Hematopoietic multipotent progenitor cell treated with erythropoietin and hydrocortisone succinate and interleukin-3 and kit ligand, for 4 days (in vitro differentiated cells): ENCODE measurements at regions not wholly inside any gene's neighbourhood (a gene's known extent, or its start where the extent isn't known, plus 50 kb on each side); places are given as distances from the start of the nearest gene placed in this dataset.
"Not testable (repeated sequence)": the region's sequence is repeated elsewhere in the genome, so short reads cannot be mapped to it uniquely, and the experiment has no call there.

ENCODE experiments used
- DNase-seq: peaks from one replicate; pipeline ENCODE4 v3.0.0-alpha.2; 2015

GRCh38 chr7:39758234-39758970 is 135.0 kb downstream of the RALA start:
- peak; percentile 13 for DNase-seq

GRCh38 chr7:39761449-39761848 is 138.1 kb downstream of the RALA start:
- DNase-seq, result no peak

GRCh38 chr7:39762466-39762865 is 139.1 kb downstream of the RALA start:
- not testable (repeated sequence) for DNase-seq

- DNase-seq, result not testable (repeated sequence)
These were observed 139.5 kb downstream of the RALA start for GRCh38 chr7:39762881-39763280.

GRCh38 chr7:39765833-39766232 is 142.5 kb downstream of the RALA start:
- not testable (repeated sequence) for DNase-seq

- not testable (repeated sequence) for DNase-seq
These were observed 145.1 kb downstream of the RALA start for GRCh38 chr7:39768439-39768838.

- DNase-seq, result not testable (repeated sequence)
These were observed 151.0 kb downstream of the RALA start for GRCh38 chr7:39774341-39774851.

GRCh38 chr7:39781557-39781956 is 158.2 kb downstream of the RALA start:
- DNase-seq, result not testable (repeated sequence)

GRCh38 chr7:39786440-39786839 is 163.1 kb downstream of the RALA start:
- DNase-seq, result peak; percentile 12

- not testable (repeated sequence) for DNase-seq
These were observed 159.0 kb upstream of the CDK13 start for GRCh38 chr7:39791035-39791434.

- DNase-seq, result not testable (repeated sequence)
These were observed 158.1 kb upstream of the CDK13 start for GRCh38 chr7:39791911-39792310.

- not testable (repeated sequence) for DNase-seq
These were observed 157.0 kb upstream of the CDK13 start for GRCh38 chr7:39793026-39793425.

GRCh38 chr7:39793851-39794250 is 156.2 kb upstream of the CDK13 start:
- not testable (repeated sequence) for DNase-seq

- DNase-seq, result not testable (repeated sequence)
These were observed 153.1 kb upstream of the CDK13 start for GRCh38 chr7:39796947-39797346.

GRCh38 chr7:39798077-39798476 is 152.0 kb upstream of the CDK13 start:
- not testable (repeated sequence) for DNase-seq

GRCh38 chr7:39808796-39809481 is 141.1 kb upstream of the CDK13 start:
- no peak for DNase-seq

- DNase-seq, result peak; percentile 92
These were observed 139.8 kb upstream of the CDK13 start for GRCh38 chr7:39810204-39810642.

GRCh38 chr7:39810710-39811109 is 139.3 kb upstream of the CDK13 start:
- no peak for DNase-seq

- DNase-seq, result peak; percentile 56
These were observed 138.9 kb upstream of the CDK13 start for GRCh38 chr7:39811161-39811614.

GRCh38 chr7:39816462-39817060 is 133.5 kb upstream of the CDK13 start:
- DNase-seq, result no peak

GRCh38 chr7:39819514-39819913 is 130.5 kb upstream of the CDK13 start:
- no peak for DNase-seq

GRCh38 chr7:39824456-39825200 is 125.4 kb upstream of the CDK13 start:
- DNase-seq, result peak; percentile 60
